ENCODE measurements at regions not wholly inside any gene's neighbourhood (a gene's known extent, or its start where the extent isn't known, plus 50 kb on each side); places are given as distances from the start of the nearest gene placed in this dataset.

DNA sequence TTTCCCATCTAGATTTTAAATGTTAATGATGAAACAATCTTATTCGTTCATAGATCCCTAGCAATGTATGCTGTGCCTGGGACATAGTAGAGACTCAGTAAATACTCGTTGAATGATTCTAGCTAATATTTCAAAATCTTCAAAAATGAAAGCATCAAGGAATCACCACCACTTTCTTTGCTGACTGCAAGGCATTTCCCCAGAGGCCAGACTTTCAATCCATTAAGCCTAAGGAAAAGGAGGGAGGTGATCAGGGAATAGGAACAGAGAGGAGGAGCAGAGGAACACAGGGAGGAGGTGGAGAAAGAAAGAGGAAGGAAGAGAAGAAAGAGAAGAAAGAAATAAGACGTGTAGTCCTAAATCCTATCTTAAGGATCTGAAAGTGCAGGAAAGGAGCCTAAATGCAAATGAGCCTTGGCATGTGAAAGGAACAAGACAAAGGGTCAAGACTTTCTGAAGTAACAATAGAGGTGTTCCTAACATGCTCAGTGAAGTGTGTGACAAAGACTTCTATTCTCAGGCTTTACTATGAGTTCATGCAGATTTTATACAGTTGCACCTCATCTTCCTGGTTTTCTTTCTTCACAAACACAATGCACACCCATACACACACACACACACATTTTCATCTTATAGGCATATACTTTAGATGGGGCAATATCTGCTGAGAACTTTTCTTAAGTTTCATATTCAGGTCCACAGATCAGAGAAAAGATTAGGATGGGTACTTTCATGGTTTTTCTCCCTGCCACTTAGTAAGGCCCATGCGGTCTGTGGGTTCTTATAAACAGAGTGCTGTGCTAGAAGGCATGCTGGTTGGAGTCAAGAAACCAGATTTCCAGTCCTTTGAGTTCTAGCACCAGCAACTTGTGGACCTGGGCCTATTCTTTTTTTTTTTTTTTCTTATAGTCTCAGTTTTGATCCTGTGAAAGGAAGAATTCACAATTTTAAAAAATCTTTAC lies 512.2 kb upstream of the TNC start:
- DNase-seq = no peak

DNA sequence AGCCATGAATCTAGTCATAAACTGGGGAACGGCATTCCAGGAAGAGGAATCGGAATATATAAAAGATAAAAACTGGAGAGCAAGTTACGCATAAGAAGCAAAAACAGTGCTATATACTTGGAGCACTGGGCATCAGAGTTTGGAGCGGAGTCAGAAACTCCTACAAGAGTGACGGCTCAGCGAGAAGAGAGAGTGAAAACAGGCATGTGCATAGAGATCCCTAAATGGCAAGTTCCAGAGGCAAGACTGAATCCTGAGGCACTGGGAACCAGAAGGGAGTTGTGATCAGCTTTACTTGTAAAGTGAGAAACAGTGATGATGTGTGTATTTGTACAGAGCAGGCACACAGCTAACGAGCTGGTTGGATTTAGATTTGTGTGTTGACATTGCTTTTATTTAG lies 514.4 kb upstream of the TNC start:
- no peak for DNase-seq

GRCh38 chr9:115633104-115633503 lies 515.1 kb upstream of the TNC start:
- DNase-seq = no peak

DNA sequence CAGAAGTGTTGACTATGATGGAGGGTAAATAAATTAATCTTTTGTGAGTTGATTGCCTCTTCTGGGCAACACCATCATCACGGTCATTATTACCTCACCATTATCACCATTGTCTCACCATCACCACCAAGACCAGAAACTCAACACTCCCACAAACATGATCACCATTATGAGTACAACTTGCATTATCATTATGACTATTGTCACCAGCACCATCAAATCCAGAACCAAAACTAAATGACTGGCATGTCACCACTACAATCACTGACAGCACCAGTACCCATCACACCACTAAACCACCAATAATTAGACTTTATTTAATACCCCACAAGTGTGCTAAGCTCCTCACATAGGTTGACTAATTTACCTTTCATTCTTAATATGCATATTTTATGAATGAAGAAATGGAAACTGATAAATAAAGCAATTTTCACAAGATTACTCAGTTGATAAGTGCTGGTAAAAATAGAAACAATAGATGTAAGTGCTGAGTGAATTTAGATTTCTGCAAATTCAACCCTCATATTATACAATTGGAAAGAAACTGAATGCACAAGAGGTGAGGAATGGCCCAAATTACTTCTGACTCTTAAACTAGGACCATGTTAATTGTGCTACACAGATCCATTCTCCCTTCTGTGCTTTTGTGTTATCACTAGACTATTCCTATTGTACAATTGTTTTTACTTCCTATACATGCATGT lies 517.8 kb upstream of the PAPPA start:
- no peak for DNase-seq

DNA sequence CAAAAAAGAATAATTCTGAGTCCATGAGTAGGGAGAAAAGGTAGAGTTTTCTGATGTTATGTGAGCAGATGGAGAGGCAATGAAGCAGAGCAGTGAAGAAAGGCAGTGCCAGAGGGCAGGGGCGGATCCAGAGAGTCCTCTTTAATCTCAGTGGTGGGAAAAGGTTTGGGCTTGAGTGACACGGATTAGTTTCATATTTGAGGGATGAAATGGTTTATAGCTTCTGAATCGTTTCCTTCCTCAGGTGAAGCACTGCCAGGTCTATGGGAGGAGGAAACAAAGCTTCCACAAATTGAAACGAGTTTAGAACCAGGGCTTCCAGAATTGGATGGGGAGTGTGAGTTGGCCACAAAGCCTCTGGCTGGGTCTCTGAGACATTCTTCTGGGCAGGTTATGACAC lies 517.0 kb upstream of the PAPPA start:
- DNase-seq = no peak

DNA sequence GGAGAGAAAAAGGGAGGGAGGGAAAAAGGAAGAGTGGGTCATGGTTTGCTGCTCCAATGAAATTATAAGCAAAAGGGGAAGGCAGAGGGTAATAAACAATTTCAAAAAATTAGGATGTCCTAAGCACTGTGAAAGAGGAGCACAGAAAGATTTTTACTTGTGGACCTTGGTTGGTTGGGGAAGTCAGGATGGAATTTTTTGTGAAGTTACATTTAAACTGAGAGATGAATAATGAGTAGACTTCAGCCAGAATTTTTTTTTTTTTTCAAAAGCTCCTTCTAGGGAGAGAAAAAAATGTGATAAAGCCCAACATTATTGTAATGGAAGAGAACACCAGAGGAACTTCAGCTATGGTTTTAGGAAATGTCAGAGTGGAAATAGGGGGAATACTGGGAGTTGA lies 515.9 kb upstream of the PAPPA start:
- no peak for DNase-seq

DNA sequence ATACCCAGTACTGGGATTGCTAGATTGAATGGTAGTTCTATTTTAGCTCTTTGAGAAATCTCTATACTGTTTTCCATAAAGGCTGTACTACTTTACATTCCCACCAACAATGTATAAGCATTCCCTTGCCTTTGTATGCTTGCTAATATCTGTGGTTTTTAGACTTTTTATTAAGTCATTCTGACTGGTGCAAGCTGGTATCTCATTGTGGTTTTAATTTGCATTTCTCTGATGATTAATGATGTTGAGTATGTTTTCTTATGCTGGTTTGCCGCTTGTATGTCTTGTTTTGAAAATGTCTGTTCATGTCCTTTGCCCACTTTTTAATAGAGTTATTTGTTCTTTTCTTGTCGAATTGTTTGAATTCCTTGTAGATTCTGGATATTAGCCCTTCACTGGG lies 512.7 kb upstream of the PAPPA start:
- no peak for DNase-seq

- DNase-seq = no peak
Observed at GRCh38 chr9:115642285-115642684, 511.3 kb upstream of the PAPPA start.

GRCh38 chr9:115643948-115644727 lies 509.5 kb upstream of the PAPPA start:
- no peak for DNase-seq

DNA sequence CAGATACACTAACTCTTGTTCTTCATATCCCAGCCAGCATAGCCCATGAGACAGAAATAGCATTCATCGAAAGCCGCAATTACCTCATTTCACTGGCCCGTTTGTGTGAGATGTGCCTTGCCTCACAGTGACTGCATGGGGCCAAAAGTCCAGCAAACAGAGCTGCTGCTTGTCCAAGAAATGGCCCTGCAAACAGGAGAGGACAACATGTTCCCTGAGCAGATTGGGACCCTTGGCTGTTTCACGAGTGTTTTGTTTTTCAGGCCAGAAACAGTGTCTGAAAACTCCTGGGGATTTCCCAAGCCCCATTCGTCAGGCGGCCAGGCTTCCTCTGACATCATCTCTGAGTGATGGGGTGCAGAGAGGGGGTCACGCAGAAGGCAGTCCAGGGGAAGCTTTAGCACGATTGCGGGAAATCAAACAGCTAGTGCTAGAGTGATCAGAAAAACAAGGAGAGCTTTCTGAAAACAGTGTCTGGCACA lies 503.6 kb upstream of the PAPPA start:
- DNase-seq = no peak

- no peak for DNase-seq
Observed at GRCh38 chr9:115650768-115651167, 502.8 kb upstream of the PAPPA start.

- DNase-seq = no peak
Observed at GRCh38 chr9:115651461-115651860, 502.1 kb upstream of the PAPPA start.

DNA sequence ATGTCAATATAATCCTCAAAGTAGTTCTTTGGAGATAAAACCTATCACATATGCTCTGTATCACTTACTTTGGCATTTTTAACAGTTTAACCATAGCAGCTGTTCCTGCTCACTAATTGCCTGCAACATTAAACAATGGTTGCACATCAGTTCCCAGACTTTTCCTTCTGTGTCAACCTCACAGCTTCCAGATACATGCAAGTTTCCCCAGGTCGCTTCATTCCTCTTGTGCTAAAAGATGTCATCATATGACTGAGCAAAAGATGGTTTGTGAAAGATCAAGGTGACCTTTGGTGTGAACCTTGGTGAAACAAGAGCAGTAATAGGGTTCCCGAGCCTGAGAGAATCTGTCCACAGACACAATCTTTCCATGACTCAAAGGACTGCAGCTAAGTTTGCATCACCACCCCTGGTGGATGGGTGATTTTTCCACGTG lies 500.4 kb upstream of the PAPPA start:
- DNase-seq = no peak

GRCh38 chr9:115657695-115658094 lies 495.9 kb upstream of the PAPPA start:
- no peak for DNase-seq

DNA sequence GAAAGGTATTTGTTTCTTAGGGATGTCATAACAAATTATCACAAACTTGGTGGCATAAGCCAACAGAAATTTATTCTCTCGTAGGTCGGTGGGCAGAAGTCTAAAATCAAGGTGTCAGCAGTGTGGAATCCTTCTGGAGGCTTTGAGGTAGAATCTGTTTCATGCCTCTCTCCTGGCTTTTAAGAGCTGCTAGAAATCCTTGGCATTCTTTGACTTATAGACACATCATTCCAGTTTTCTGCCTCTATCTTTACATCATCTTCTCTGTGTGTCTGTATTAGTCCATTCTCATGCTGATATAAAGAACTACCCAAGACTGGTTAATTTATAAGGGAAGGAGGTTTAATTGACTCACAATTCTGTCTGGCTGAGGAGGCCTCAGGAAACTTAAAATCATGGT lies 488.1 kb upstream of the PAPPA start:
- DNase-seq = no peak

DNA sequence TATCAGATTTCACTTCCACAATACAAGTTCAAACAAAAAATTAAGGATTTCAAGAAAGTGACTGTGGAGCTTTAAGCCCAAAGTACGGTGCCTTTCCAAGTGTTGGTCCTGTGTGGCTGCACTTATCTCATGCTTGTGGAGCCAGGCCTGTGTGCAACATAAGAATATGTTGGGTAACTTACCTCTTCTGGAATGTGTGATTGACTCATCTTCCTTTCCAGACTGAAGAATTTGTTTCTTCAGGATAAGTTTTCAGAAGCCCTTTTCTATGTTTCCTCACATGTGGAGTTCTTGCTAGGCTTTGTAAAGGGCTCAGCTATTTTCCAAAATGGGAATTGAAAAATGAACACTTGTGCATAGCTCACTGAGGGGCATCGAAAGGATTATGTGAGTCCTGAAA lies 485.1 kb upstream of the PAPPA start:
- DNase-seq = no peak

DNA sequence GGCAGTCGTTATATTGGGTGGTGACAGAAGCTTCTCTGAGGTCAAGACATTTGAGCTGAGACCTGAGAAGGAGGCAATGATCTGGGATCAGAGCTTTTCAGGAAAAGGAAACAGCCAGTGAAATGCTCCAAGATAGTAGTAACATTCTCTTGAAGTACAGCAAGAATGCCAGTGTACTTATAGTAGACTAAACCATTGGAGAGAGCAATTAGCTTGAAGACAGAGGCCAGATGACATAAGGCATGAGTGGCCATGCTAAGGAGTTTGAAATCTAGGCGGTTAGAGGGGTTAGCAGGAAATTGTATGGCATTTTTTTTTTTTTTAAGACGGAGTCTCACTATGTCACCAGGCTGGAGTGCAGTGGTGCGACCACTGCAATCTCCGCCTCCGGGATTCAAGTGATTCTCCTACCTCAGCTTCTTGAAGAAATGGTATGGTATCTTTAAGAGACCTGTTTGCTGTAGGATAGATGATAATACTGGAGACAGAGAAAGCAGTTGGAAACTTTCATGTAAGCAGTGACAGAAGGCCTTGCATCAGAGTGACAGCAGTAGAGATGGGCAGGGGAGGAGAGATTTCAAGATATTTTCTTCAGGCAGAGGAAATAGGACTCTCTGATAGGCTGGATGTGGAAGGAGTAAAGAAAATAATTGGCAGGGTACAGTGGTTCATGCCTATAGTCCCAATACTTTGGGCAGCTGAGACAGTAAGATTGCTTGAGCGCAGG lies 482.2 kb upstream of the PAPPA start:
- DNase-seq = no peak

GRCh38 chr9:115671963-115672305 lies 481.7 kb upstream of the PAPPA start:
- no peak for DNase-seq

DNA sequence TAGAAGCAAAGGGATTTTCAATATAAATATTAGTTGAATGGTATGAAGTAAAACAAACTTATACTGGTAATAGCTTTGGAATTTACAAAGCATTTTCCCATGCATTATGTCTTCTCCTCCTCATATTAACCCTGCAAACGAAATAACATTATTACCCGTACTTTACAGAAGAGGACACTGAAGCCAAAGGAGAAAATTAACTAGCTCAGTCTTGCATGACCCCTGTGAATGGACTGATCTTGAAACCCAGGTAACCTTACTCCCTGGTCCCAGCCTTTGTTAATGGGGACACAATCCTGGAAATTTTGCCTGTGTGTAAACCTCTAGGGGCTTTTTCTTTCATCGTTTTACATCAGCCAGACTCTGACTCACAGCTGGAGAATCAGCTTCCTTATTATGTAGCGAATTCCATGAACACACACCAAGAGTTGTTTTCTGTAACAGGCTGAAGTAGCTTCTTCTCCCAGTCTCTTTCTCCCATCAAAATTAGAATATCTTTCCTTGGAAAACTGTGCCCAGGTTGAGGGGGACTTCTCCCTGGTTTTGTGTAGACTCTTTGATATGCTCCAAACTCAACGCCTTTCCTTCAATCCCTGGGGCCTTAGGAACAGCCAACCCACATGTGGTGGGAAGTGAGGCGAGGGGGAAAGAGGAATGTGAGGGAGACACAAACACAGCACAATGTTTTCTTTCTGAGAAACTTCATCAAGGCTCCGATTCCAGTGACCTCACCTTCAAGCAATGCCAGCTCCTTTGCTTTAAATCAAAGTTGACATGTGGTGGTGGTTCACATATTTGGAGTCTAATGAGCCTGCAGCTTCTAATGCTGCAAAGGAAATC lies 480.9 kb upstream of the PAPPA start:
- DNase-seq = no peak

DNA sequence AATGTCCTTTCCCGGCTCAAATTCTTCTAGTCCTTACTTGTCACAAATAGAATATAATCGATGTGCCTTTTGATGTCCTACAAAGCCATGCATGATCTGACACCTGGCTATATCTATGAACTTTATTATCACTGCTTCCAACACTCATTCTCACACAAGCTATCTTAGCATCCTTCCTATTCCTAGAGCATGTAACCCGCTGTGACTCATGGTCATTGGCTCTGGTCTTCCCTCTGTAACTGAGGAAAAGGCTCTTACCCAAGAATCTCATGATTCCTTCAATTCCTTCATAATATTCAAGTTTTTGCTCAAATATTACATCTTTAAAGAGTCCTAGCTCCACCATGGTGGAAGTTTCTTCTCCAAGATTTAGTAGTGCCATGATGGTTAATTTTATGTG lies 480.0 kb upstream of the PAPPA start:
- no peak for DNase-seq

DNA sequence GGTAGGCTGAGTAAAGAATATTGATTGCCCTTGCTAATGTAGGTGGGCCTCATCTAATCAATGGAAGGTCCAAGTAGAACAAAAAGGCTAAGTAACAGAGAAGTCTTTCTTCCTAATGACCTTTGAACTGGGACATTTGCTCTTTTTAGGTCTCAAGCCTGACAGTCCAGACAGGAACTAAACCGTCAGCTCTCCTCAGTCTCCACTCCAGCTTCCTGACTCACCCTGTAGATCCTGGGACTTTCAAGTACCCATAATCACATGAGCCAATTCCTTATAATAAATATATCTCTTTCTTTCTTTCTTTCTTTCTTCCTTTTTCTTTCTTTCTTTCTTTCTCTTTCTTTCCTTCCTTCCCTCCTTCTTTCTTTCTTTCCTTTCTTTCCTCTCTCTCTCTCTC lies 479.5 kb upstream of the PAPPA start:
- no peak for DNase-seq

DNA sequence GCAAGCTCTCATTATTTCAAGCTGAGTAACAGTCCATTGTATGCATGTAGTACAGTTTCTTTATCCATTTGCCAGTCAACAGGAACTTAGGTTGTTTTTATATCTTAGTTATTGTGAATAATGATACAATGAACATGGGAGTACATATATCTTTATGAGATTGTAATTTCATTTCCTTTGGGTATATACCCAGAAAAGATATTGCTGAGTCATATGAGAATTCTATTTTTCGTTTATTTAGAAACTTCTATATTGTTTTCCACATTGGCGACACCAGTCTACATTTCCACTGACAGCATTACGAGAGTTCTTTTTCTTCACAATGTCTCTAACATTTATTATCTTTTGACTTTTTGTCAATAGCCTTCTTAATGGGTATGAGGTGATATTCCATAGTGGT lies 477.8 kb upstream of the PAPPA start:
- DNase-seq = no peak
